Small intestine (tissue), 7 donors: ENCODE measurements at regions not wholly inside any gene's neighbourhood (a gene's known extent, or its start where the extent isn't known, plus 50 kb on each side); places are given as distances from the start of the nearest gene placed in this dataset.
"Not testable (repeated sequence)": the region's sequence is repeated elsewhere in the genome, so short reads cannot be mapped to it uniquely, and the experiment has no call there.

Experiments
- DNase-seq, 2 donors: peaks; one replicate each; pipeline versions ENCODE4 v3.0.0 to v3.0.0-alpha.2; 2013
- FAIRE-seq: peaks from 2 replicates; lab custom pipeline; 2012; peaks lifted over from hg19 to GRCh38; lab: Jason Lieb, UNC
- H3K27ac ChIP-seq, 3 donors: one replicate each; pipeline ENCODE4 v1.5.1; 2013; ENCODE audit warnings: low read length in 2 of 3, mild to moderate bottlenecking in 2 of 3, control low read depth in 1 of 3, inconsistent platforms in 1 of 3, low read depth in 1 of 3, moderate library complexity in 1 of 3
- H3K27me3 ChIP-seq, 3 donors: one replicate each; pipeline ENCODE4 v1.6.1; 2013; ENCODE audit warnings: low read length in 3 of 3, inconsistent platforms in 1 of 3; ENCODE audit not compliant: control insufficient read depth in 3 of 3, insufficient read depth in 3 of 3
- H3K36me3 ChIP-seq, 3 donors: one replicate each; pipeline ENCODE4 v1.6.1; 2013; ENCODE audit warnings: low read length in 3 of 3, inconsistent platforms in 1 of 3, low read depth in 1 of 3, mild to moderate bottlenecking in 1 of 3, moderate library complexity in 1 of 3; ENCODE audit not compliant: control insufficient read depth in 3 of 3, insufficient read depth in 2 of 3
- H3K4me1 ChIP-seq, 3 donors: one replicate each; pipeline ENCODE4 v1.6.1; 2013; ENCODE audit warnings: low read length in 2 of 3, inconsistent platforms in 1 of 3, low read depth in 1 of 3, mild to moderate bottlenecking in 1 of 3, moderate library complexity in 1 of 3; ENCODE audit not compliant: control insufficient read depth in 3 of 3, insufficient read depth in 2 of 3
- H3K4me3 ChIP-seq, 3 donors: one replicate each; pipeline ENCODE4 v1.5.1; 2013; ENCODE audit warnings: low read length in 3 of 3, control low read depth in 1 of 3, inconsistent platforms in 1 of 3, low read depth in 1 of 3, mild to moderate bottlenecking in 1 of 3, moderate library complexity in 1 of 3
- H3K9me3 ChIP-seq, 2 donors: one replicate each; pipeline ENCODE4 v1.6.1; 2013; ENCODE audit warnings: low read depth in 1 of 2, low read length in 1 of 2; ENCODE audit not compliant: control insufficient read depth in 2 of 2, insufficient read depth in 1 of 2
- WGBS, 3 donors: extraction: QIAGEN DNeasy Blood & Tissue Kit; methylation state at CpG; one replicate each; pipeline ENCODE4 v1.1.7; 2013; 5-methylcytosine and 5-hydroxymethylcytosine counted together
- donor health status: healthy with polysubstance abuse.
- donor health status: control.
- donor health status: control.
- donor health status: Bipolar disorder and iron deficiency.
- donor health status: healthy.

GRCh38 chr13:27358420-27358819, 66.0 kb upstream of the GTF3A start:
- no peak overlapping the region for H3K27ac ChIP-seq
- WGBS, 3 donors: 88 to 92% (median 90%) methylated on average over 6 of the region's 6 CpGs
- no peak for FAIRE-seq
- H3K9me3 ChIP-seq: no peaks in the 10 kb centered on the region
- no peaks in the 10 kb centered on the region for H3K36me3 ChIP-seq
- DNase-seq: no peak
- H3K4me1 ChIP-seq: peaks cover 0 to 29% (median 0%) of the 10 kb centered on the region in 3 donors
- H3K27me3 ChIP-seq: peaks cover 0 to 5% (median 0%) of the 10 kb centered on the region in 3 donors
- no peak overlapping the region for H3K4me3 ChIP-seq

GRCh38 chr13:27359199-27359821, 65.1 kb upstream of the GTF3A start:
- peak; percentile 72 to 77 for DNase-seq
- peaks cover 0 to 27% (median 0%) of the 10 kb centered on the region in 3 donors for H3K4me1 ChIP-seq
- 11 to 16% (median 15%) methylated on average over 6 of the region's 6 CpGs for WGBS, 3 donors
- H3K36me3 ChIP-seq: no peaks in the 10 kb centered on the region
- peaks cover 0 to 5% (median 0%) of the 10 kb centered on the region in 3 donors for H3K27me3 ChIP-seq
- FAIRE-seq: no peak
- no peak overlapping the region for H3K4me3 ChIP-seq
- no peaks in the 10 kb centered on the region for H3K9me3 ChIP-seq
- H3K27ac ChIP-seq: no peak overlapping the region

GRCh38 chr13:27360562-27360961, 63.9 kb upstream of the GTF3A start:
- FAIRE-seq (no peak), DNase-seq (no peak)
- H3K4me1 ChIP-seq: peaks cover 0 to 25% (median 0%) of the 10 kb centered on the region in 3 donors
- H3K36me3 ChIP-seq: no peaks in the 10 kb centered on the region
- no peaks in the 10 kb centered on the region for H3K9me3 ChIP-seq
- H3K4me3 ChIP-seq: no peak overlapping the region
- WGBS, 3 donors: 78 to 85% (median 81%) methylated on average over 9 of the region's 9 CpGs
- peaks cover 0 to 5% (median 0%) of the 10 kb centered on the region in 3 donors for H3K27me3 ChIP-seq
- H3K27ac ChIP-seq: no peak overlapping the region

- DNase-seq: peak; percentile 87 to 93
- Histone ChIP-seq H3K27ac (no peak overlapping the region), H3K4me1 (peaks cover 0 to 17% (median 0%) of the 10 kb centered on the region in 3 donors), H3K36me3 (no peaks in the 10 kb centered on the region), H3K27me3 (peaks cover 0 to 5% (median 0%) of the 10 kb centered on the region in 3 donors), H3K4me3 (peak overlapping the region in 2 of 3 donors; percentile 18 to 54), H3K9me3 (no peaks in the 10 kb centered on the region)
- 2 to 6% (median 5%) methylated on average over 36 of the region's 36 CpGs for WGBS, 3 donors
- FAIRE-seq: no peak
Measured at GRCh38 chr13:27362064-27362751, 62.2 kb upstream of the GTF3A start.

GRCh38 chr13:27363637-27364036, 60.8 kb upstream of the GTF3A start:
- 58 to 80% (median 72%) methylated on average over 5 of the region's 5 CpGs for WGBS, 3 donors

GRCh38 chr13:27367570-27367969, 56.8 kb upstream of the GTF3A start:
- H3K27me3 ChIP-seq: peaks cover 0 to 1% (median 0%) of the 10 kb centered on the region in 3 donors
- H3K36me3 ChIP-seq: no peaks in the 10 kb centered on the region
- FAIRE-seq: no peak
- H3K4me1 ChIP-seq: peaks cover 0 to 10% (median 0%) of the 10 kb centered on the region in 3 donors
- H3K27ac ChIP-seq: no peak overlapping the region
- H3K4me3 ChIP-seq: no peak overlapping the region
- 70 to 74% (median 72%) methylated on average over 5 of the region's 5 CpGs for WGBS, 3 donors
- no peaks in the 10 kb centered on the region for H3K9me3 ChIP-seq
- DNase-seq: no peak

More at GRCh38 chr13:27363637-27364036, 60.8 kb upstream of the GTF3A start:
- H3K27ac ChIP-seq, FAIRE-seq, H3K36me3 ChIP-seq, H3K27me3 ChIP-seq, H3K9me3 ChIP-seq, H3K4me3 ChIP-seq: not testable (repeated sequence)
- peaks cover 0 to 15% (median 0%) of the 10 kb centered on the region in 3 donors for H3K4me1 ChIP-seq
- peak in 1 of 2 donors; percentile 60 for DNase-seq

- no peaks in the 10 kb centered on the region for H3K36me3 ChIP-seq
- FAIRE-seq (no peak), DNase-seq (no peak)
- H3K27ac ChIP-seq: no peak overlapping the region
- WGBS, 3 donors: 89 to 92% (median 91%) methylated on average over 12 of the region's 12 CpGs
- peaks cover 0 to 27% (median 2%) of the 10 kb centered on the region in 3 donors for H3K4me1 ChIP-seq
- no peaks in the 10 kb centered on the region for H3K27me3 ChIP-seq
- H3K9me3 ChIP-seq: no peaks in the 10 kb centered on the region
- H3K4me3 ChIP-seq: no peak overlapping the region
Measured at GRCh38 chr13:27370305-27370872, 54.0 kb upstream of the GTF3A start.

- WGBS, 3 donors: 24 to 57% (median 47%) methylated on average over 5 of the region's 5 CpGs
- no peak overlapping the region for H3K27ac ChIP-seq
Measured at GRCh38 chr13:27371932-27372331, 52.5 kb upstream of the GTF3A start.

More at GRCh38 chr13:27371932-27372331, 52.5 kb upstream of the GTF3A start:
- DNase-seq (no peak), FAIRE-seq (no peak)
- H3K4me3 ChIP-seq: no peak overlapping the region
- no peaks in the 10 kb centered on the region for H3K27me3 ChIP-seq
- no peaks in the 10 kb centered on the region for H3K9me3 ChIP-seq
- H3K4me1 ChIP-seq: peaks cover 0 to 27% (median 2%) of the 10 kb centered on the region in 3 donors
- no peaks in the 10 kb centered on the region for H3K36me3 ChIP-seq
